Activated naive CD8-positive, alpha-beta T cell treated with anti-CD3 and anti-CD28 coated beads, Interleukin-2, amount 50 U/mL, for 16 hours (primary cell): ENCODE measurements at regions not wholly inside any gene's neighbourhood (a gene's known extent, or its start where the extent isn't known, plus 50 kb on each side); places are given as distances from the start of the nearest gene placed in this dataset.

ENCODE experiments used
- DNase-seq: peaks from one replicate; pipeline ENCODE4 v3.0.0-alpha.2; 2020; ENCODE audit warnings: low read depth, low spot score

DNA sequence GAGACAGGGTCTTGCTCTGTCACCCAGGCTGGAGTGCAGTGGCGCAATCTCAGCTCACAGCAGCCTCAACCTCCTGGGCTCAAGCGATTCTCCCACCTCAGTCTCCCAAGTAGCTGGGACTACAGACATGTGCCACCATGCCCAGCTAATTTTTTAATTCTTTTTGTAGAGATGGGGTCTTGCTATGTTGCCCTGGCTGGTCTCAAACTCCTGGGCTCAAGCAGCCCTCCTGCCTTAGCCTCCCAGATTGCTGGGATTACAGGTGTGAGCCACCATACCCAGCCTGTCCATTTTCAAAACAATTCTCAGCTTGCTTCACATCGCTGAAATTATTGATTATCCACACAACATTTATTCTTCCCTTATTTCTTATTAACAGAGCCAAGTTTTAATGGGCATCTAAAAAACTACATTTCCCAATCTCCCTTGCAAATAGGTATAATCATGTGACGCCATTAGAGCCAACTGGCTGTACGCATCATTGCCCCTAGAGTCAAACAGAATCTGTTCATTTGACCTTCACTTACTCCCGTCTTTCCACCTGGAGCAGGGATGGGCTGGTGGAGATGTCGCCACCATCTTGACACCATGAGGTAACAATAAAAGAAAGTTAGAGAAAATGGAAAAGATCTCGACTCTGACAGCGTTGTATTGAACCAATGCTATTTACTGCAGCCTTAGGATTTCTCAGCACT is 148.0 kb upstream of the FOXF1 start:
- DNase-seq: no peak

DNA sequence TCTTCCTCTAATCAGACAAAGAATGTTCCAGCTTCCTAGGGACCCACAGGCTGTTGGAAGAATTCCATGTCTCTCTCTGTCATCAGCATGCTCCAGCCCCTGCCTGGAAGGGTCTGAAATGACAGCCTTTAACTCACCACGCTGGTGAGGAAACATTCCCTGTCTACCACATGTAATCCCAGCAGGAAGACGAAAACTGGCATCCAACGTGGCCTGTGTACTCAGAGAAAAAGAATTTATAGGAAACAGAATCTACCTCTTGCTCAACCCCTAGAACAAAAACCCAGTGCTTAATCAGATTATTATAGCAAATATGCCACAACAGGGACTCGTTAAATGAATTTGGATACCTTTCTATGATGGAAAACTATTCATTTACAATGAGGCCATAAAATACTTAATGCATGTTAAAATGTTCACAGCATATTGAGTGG is 147.3 kb upstream of the FOXF1 start:
- no peak for DNase-seq

DNA sequence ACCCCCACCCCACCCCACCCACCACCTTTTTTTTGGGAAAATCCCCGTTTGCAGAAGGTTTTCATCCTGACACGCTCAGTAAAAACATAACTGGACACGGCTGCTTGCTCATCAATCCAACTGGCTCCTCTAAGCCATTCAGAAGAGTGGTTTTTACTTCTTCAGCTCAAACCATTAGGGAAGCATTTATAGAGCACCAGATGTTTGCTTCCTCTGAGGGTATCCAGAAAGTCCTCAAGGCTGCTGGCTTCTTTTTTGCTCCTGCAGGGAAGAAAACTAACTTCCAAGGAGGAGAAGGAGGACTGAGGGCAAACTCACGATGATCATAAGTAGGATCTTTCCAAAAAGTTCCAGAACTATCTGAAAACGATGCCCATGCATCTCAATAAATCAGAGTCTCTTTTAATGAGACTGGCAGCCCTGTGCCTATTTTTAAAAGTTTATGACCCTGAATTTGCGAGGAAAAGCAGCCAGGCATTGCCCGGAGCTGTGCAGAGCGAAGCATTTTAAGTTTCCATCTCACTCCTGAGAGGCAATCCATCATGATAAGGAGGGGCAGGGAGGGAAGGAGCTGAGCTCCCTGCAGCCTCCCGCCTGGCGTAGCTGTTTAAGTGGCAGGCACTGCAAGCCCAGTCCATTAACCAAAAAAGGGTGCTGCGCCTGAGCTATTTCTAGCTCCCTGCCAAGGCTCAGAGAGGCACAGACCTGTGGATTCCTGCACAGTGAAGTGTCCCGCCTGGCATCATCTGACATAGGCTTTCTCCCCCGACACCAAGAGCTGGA is 146.3 kb upstream of the FOXF1 start:
- no peak for DNase-seq

DNA sequence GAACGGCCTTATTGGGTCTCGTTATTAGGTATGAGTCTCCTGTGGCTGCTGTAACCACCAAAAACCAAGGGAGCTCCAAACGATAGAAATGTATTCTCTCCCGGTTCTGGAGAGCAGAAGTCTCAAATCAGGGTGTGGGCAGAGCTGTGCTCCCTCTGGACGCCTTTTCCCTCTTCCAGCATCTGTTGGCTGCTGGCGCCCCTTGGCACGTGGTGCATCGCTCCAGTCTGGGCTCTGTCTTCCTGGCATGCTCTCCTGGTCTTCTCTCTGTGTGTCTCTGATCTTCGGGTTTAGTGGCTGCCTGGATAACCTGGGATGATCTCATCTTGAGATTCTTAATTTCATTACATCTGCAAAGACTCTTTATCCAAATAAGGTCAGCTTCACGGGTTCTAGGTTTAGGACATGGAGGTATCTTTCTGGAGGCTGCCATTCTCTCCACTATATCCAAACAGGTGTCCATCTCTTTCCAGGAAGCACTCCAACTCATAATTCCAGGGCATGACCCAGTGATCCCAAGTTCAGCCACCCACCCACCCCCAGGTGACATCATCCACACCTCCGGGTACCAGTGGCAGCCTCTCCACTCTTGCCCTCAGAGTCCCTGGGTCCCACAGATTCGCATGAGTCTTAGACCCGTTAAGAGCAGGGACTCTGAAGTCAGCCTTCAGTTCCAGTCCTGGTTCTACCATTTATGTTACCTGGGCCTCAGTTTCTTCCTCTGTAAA is 145.5 kb upstream of the FOXF1 start:
- DNase-seq: no peak

DNA sequence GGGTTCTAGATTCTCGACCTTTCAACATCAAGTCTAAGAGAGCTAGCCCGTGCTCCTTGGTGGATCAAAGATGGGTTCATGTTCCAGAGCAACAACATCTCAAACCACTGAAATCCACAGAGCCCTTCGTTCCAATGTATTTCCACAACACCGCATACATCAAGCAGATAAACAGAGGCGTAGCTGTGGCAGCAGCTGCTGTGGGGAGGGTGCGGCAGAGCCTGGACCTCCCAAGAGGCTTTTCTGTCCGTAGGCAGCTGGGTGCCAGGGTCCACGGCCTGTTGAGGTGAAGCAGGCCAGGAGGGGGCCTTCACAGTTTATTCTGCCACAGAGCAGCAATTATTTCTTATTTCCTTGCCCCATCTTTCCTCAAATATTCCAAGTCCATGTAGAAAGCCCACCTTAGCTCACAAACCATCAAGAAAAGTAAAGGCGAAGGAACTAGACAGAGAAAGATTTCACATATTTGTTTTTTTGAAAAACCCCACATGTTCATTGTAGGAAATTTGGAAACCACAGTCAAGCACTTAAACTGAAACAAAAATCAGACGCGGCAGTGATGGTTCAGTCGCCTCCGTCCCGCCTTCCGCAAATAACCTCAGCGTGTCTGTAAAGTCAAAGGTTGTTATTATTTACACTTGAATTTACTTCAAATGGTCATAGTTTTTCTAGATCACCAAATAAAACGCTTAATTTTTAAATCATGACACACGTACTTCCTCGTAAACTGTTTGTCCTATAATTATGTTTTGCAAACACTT is 144.6 kb upstream of the FOXF1 start:
- no peak for DNase-seq

DNA sequence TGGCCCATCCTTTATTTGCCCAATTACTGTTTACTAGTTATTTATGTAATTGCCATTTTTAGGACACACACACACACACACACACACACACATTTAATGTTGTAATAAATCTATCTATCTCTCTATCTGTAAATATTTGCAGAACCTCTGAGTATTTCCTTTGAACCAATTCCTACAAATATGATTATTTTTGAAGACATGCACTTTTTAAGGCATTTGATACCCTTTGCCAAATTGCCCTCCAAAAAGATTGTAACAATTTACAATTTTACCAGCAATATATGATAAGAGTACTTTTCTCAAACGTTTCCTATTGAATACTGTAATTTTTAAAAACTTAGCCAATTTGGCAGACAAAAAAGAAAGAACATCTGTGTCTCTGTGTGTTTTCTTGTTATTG is 143.8 kb upstream of the FOXF1 start:
- no peak for DNase-seq

DNA sequence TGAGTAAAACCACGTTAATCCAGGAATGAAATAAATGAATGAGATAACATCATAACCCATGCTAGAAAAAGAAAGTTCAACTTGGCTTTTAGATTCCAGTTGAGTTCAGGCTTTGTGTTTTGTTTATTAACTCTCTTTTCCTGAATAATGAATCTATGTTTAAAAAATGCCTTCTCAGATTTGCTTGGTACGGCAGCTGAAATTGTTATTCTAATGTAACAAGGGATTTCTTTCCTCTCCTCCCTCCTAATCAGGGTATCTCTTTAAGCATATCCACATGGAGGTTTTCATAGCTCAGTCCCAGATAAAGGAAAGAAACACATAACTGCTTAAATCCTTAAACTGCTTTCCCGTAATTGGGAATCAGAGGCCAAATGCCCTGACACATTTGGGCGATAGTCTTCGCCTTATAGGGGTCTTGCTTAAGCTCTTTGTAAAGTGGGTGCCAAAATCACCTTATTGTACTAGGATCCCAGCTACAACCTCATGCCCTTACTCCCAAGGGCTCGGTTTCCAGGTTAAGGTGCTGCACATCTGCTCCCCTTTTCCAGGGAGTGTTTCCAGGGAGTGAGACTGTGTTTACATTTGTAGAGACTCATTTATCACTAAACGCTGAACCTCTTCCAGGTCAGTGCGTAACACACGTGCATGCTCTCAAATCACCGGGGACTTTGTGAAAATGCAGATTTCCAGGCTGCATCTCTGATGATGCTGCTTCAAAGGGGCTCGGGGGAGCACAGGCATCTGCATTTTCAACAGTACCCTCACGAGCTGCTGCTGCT is 142.8 kb upstream of the FOXF1 start:
- DNase-seq: no peak

DNA sequence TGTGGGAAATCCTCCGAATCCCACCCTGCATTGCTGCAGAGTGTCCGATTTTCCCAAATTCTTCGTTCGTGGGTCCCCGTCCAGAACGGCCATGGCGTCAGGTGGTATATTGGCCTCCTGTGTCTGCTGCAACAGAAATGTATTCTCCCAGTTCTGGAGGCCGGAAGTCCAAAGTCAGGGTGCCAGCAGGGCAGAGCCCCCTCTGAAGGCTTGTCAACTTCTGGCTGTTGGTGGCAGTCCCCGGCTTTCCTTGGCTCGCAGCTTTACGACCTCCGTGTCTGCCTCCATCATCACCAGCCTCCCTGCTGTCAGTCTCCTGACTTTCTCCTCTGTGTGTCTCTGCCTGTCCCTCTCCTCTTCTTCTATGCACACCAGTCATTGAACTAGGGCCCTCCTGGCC is 142.1 kb upstream of the FOXF1 start:
- no peak for DNase-seq

DNA sequence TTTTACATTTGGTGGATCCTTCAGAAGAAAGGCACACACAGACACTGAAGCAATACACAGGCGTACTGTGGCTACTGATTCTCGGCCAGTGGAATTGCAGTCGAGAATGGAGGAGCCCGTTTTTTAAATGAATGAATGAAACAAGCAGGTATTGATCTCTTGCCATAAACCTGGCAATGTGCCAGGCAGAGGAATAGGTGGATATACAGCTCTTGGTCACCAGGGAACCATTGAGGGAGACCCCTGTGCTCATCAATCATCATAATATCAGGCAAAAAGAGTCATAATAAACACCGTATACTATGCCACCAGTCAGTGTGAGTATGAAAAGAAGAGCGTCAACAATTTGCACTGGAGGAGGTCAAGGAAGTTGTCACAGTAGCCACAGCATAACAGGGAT is 140.3 kb upstream of the FOXF1 start:
- DNase-seq: no peak

DNA sequence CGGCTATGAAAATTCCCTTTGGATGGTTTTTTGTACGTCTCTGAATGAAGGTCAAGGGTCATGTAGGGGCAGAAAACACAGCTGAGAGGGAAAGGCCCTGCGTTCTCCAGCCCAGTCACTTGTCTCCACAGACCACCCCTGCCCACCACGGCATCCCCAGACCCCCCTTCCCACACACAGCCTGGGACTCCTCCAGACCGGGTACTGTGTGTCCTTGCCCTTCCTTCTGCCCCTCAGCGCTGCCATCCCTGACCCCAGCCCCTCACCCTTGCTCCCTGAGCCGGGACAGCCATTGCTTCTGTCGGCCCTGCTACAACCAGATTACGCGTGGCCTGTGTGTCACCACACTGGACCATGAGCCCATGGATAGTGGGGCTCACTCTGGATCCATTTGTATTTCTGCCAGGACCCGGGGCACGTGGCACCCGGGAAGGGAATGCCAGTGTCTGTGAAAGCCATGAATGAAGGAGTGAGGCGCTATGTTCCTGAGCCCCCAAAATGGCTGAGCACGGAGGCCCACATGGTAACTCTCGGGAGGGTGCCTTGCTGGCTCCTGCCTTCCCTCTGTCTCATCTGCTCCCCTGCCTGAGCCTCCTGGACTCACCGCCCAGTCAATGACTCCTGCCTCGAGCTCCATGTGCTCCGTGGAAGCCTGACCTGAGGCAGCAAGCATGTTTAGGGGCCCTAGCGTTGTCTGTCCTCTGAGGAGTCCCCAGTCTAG is 139.1 kb upstream of the FOXF1 start:
- DNase-seq: no peak

DNA sequence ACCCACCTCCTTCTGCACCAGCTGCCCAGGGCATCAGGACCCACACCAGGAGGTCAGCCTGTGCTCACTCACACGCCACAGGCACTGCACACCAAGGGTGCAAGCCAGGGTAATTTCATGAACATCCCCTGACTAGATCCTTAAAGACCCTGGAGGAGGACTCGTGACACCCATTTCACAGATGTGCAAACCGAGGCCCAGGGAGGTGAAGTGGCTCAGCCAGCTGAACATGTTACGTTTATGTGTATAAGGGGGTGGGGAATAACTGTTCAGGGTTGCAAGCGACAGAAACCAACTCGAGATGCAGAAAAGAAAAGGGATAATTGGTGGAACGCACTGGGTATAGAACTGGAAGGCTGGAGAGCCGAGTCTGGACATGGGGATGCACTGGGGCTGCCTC is 138.1 kb upstream of the FOXF1 start:
- DNase-seq: no peak

DNA sequence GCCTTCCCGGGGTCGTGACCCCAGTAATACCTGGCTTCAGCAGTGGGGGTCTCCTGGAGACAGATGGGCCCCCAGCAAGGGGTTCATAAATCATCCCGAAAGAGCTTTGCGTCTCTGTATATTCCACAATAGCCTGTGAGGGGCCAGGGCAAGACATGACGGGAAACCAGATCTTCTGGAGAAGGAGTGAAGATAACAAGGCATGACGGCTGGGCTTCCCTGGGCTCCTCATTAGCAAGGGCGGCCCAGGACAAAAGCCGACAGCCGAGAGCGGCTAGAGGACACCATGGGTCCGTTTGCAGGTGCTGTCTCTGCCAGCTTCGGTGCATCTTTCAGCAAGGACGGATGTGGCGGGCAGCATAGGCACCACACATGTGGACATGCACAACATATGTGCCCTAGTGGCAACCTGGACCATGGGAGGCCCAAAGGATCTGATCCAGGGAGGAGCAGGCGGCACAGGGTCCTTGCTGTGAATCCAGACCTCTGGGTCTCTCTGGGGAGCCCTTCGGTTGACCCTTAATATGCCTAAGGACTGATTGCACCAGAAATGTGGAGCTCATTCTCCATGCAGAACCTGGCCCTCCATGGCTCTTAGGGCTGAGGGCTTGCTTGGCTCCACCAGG is 136.9 kb upstream of the FOXF1 start:
- no peak for DNase-seq

DNA sequence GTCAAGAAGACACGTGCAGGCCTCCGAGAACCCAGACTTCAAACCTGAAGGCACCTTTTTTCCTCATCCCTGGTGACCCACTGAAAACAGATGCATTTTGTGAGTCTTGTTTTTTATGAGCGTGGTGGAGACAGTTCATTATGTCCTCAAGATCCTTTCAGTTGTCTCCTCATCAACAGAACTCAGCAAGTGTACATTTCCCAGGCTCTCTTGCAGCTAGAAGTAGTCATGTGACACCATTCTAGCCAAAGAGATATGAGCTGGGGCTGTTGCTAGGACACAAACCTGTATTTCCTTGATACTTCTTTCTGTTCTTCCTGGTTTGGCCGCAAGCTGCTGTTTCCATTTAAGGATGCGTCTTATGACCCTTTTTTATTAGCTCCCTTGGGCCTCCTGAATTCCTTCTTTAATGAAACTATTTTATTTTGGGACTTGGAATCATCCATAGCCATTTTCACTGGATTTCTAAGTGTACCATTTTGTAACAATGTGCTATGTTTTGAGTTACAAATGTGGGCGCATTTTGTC is 135.7 kb upstream of the FOXF1 start:
- DNase-seq: no peak

DNA sequence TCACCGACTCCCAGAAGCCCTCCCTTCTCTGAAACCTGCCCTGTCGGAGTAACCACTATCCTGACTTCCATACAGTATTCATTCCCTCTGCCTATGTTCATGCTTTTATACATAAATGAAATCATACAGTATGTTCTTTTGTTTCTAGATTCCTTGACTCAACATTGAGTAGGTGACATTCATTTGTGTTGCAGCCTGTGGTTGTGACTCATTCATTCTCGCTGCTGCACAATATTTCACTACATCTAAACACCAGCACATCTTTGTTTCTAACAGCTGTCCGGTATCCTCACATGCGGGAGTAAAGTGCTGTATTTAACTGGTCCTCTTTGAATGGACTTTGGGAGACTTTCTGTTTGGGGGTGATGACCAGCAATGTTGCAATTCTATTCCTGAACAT is 135.0 kb upstream of the FOXF1 start:
- DNase-seq: no peak

DNA sequence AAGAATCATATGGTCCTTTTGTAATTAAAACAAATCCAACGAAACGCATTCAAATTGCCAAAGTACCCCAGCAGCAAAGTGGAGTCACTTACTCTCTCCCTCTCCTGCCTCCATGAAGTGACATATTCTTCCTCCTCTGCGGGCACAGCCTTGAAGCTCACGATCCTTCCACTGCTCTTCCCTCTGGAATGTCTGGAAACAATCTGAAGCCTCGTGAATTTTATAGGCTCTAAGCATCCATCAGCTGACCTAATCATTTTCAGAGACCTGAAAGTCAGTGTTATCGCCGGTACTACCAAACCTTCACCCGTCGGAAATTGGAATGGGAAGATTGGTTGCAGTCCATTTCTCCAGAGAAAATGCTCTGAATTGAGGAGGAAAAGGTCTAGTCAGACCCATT is 134.5 kb upstream of the FOXF1 start:
- DNase-seq: no peak

DNA sequence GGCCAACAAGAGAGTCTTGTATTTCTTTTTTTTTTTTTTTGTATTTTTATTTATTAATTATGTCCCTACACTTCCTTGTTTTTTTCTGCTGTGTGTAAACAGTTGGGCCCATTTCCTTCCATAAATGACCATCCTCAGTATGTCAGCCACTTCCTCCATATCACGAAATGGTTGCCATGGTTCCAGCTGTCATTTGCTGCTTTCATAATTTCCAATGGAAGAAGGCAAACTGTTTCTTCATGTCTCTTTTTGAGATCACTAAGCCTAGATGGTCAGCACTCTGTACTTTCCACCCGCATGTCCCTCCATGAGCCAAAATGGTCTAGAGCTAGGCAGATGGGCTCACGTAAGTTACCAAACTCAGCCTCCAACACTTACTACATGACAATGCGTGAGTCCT is 133.5 kb upstream of the FOXF1 start:
- DNase-seq: no peak

DNA sequence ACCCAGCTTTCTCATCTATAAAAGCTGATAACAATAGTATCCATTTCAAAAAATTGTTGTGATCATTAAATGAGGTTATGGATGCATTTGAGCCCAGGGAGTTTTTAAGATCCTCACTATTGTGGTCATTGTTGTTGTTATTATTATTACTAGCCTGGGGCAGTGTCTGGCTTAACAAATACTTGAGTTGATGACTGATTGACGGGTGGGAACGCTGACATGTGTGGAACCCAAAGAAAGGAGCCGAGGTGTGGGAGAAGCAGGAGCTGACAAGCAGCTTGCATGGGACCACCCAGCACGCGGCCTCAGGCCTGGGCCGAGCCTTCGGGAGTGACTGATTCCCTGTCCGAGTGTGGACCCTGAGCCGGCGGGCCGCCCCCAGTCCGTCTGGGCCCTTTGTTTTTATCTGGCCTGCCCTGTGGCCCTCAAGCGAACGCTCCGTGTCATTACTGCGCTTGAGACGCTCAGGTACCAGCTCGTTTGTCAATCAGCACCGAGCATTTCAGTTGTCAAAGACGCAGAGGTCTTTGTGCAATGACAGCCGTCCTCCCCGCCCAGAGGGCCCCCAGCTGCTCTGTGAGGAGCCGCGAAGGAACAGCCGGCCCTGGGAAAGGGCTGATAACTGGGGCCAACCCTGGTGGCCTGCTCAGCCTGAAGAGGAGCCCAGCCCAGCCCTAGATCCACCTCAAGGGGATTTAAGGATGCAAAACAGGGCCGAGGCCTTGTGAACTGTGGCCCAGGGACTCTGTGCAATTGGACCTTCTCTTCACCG is 132.9 kb upstream of the FOXF1 start:
- no peak for DNase-seq

DNA sequence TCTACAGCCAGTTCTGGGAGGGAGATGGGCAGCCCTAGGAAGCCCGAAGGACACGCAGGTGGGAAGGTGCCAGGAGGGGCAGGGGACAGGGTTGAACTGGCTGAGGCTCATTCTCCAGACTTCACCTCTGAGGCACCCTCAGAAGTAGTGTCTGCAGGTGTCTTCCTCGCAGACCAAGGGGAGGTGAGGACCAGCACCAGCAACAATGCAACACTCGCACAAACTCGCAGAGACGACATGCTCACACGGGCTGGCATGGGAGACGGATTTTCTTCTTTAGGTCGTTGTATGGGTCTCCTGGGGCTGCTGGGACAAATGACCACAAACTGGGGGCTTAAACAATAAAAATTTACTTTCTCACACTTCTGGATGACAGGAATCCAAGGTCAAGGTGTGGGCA is 132.2 kb upstream of the FOXF1 start:
- no peak for DNase-seq
